Fibroblast of skin of left quadriceps (primary cell): ENCODE measurements at regions not wholly inside any gene's neighbourhood (a gene's known extent, or its start where the extent isn't known, plus 50 kb on each side); places are given as distances from the start of the nearest gene placed in this dataset.

Source experiments
- DNase-seq, 2 experiments: peaks; one replicate each; pipeline ENCODE4 v3.0.0-alpha.2; 2013; ENCODE audit warnings: low read depth in 2 of 2

GRCh38 chr3:34011171-34012101, 213.0 kb downstream of the PDCD6IP start:
- DNase-seq, result no peak

- DNase-seq, result peak; percentile 98
Measured at GRCh38 chr3:34012102-34012461, 213.7 kb downstream of the PDCD6IP start.

GRCh38 chr3:34013818-34014570, 215.6 kb downstream of the PDCD6IP start:
- no peak for DNase-seq

DNA sequence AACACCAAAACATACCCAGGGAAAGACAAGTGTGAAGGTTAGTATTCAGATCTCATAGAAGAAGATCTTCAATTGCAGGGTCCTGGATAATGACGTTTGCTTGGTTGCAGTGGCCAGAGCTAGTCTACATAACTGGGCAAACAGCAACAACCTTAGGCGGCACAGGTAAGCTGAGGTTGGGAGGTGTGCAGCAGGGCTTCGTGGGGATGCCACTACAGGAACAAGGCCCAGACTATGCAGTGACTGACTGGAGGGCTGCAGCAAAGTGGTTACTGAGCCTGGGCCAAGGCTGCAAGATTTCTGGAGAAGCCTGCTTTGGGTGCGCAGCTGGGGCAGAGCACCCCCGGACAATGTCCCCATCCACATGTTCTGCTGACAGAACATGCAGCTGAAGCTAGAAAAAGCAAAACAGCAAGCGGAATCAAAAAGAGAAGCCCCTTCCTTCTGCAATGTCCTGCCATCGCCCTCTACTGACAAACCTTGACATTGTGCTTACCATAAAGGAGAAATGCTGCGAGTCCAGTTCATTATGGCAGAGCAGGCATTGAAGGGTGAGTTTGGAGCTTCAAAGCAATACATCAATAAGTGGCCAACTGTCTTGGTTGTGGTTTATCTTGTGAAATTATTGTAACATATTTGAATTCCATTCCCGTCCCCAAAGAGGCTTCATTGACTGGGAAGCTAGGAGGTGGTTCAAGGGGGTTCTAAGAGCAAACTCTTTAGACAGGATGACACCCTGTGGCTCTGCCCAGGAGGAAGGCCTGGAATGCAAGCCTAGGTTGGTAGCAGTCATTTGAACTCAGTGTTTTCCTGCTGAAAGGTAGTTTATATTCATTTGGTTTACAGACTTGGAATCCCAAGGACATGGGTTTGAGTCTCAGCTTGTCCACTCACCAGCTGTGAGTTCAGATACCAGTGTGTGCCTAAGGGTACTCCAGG, 217.0 kb downstream of the PDCD6IP start:
- no peak for DNase-seq

DNA sequence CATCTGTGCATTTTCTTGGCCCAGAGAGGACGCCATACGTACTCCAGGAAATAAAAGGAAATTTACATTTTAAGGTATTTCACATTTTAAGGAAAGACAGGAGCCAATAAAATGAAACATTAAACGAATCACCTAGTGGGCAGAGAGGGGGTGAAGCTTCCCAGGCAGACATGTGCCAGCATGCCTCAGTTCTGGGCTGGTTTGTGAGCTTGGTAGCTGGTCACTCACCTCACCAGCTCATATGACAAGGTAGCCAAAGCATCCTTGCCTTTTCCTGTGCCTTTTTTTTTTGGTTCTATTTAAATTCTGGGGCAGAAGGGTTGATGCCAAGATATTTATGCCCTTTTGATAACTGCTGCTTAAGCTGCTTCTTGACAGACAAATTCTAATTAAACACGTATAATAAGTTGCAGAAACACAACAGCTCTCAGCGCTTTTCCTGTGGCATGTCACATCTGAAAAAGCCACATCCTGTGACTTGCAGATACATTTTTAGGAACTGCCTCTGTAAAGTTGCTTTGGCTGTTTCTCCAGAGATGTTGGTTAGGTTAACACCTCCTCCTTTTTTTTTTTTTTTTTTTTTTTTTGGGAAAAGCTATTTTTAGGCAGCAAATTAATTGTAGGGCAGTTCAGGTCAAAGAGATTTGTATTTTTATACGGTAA, 218.6 kb downstream of the PDCD6IP start:
- DNase-seq, result peak in 1 of 2 experiments; percentile 27

GRCh38 chr3:34017757-34018156, 219.3 kb downstream of the PDCD6IP start:
- no peak for DNase-seq

- no peak for DNase-seq
Measured at GRCh38 chr3:34019158-34019557, 220.7 kb downstream of the PDCD6IP start.

GRCh38 chr3:34020170-34020569, 221.7 kb downstream of the PDCD6IP start:
- no peak for DNase-seq

DNA sequence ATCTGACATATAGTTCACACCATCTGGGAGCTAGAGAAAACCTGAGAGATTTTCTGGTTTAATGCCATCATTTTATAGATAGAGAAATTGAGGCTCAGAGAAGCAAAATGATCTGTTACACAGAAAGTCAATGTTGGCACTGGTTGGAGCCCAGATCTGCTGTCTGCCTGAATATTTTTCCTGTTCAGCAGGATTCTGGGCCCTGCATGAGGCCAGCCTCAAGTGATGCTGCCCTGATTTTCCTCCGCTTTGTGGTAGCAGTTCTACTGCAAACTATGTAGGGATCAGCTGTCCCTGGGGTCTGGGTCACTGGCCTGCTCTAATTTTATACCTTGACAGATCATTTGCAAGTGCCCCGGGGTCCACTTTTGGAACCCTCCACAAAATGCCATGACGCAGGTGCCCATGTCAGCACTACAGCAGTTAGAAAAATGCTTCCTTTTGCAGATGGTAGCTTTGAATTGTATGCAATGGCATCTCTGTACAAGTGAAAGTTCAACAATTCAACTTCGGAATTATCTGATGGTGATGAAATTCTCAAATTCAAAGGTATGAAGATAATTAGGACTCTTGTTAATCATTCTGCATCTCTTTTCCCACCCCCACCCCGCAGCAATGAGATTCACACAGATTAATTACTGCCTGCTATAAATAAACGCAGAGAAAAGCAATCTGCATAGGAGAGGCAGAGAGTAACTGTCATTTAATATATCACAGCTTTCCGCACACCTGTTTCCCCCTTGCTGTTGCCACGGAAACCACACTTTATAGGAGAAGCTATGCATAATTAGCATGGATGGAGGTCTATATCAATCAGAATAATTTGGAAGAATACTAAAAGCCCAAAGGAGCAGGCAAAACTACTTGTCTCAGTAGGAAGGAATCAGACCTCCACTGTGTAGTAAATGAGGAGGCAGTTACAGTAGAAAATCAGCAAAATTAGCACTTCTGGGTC, 222.6 kb downstream of the PDCD6IP start:
- DNase-seq, result no peak

DNA sequence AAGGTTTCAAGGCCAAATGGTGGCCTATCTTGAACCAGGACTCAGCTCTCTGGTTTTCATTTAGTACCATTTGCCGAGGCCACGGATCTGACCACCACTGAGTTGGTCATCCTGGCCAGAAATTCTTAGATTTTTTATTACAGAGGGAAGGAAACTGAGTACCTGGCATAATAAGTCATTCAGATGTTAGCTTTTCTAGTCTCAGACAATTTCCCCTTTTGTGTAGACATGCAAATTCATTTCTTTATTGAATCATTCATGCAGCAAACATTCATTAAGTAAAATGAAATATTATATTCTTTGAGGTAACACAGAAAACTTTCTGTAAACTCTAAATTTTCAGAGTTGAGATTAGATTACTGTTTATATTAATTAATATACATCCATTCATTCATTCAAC, 223.7 kb downstream of the PDCD6IP start:
- DNase-seq, result no peak

DNA sequence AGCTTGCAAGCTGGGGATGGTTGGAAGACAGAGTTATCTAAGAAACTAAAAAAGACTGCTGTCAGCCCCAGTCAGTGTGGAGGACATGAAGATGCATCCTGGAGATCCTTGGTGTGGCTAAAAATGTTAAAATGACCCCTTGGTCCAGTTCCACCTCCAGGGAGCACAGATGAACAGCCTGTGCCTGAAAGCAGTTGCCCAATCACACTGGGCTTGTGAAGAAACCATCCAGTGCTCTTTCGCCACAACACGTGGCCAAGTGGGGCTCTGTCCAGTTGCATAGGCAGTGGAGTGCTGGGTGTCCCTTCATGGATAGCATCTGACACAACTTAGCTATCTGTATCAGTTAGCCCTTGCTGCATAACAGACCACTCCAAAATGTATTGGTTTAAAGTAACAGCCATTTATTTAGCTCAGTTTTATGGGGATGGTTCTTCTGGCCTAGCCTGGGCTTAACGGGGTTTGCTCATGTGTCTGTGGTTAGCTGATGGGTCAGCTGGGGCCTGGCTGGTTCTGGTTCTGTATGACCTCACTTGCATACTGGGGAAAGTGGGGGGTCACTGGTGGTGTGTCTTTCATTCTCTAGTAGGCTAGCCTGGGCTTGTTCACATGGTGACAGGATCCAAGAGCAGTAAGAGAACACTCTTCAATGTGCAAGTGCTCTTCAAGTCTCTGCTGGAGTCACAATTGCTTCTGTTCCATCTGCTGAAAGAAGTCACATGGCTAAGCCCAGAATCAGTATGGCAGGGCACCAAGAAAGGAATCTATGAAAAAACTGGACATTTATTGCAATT, 226.2 kb downstream of the PDCD6IP start:
- DNase-seq, result no peak

DNA sequence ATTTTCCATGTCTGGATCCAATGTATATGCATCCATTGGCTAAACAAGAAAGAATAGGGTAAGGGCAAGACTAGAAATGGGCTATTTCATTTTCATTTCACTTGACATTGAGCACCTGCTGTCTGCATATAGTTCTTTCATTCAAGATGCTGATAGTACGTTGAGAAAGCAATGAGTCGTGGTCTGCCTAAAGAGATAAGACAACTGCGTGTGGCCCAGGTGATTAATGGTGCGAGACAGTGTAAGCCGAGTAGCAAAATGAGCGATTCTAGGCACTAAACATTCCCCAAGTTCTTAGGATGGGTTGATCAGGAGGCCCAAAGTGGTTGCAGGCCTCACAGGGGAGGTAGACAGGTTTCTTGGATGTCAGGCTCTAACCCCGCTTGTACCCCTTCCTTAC, 235.4 kb downstream of the PDCD6IP start:
- DNase-seq, result no peak

DNA sequence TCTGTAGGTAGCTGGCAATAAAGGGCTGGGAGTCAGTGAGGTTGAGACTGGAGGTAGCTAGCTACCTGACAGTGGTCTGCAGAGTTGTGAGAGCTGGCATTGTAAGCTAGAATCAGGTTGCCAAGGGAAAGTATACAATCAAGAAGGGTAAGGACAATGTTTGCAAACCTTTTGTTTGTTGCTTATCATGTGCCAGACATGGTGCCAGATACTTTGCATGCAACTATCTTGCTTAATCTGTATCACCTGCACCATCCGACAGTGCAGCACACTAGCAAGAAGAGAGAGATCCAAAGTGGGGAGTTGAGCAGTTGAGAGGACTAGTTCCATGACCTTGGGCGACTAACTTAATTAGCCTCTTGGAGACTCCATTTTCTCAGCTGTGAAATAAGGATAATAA, 236.4 kb downstream of the PDCD6IP start:
- no peak for DNase-seq

DNA sequence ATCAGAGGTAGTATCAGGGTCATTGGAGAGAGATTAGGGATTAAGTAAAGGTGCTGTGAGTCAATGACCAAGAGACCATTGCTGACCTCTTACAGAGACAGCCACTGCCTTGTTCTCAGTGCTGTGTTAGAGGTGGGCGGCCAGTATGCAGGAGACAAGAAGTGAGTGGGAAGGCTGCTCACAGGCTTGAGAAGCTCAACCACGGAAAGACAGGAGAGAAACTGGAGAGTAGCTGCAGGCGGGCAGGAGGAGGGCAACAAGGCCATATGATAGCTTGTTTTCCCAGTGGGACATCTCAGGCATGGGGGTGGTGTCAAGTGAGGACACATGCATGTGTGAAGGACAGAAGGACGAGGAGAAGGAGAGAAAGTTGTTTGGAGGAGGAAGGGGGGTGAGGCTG, 237.3 kb downstream of the PDCD6IP start:
- DNase-seq, result no peak

DNA sequence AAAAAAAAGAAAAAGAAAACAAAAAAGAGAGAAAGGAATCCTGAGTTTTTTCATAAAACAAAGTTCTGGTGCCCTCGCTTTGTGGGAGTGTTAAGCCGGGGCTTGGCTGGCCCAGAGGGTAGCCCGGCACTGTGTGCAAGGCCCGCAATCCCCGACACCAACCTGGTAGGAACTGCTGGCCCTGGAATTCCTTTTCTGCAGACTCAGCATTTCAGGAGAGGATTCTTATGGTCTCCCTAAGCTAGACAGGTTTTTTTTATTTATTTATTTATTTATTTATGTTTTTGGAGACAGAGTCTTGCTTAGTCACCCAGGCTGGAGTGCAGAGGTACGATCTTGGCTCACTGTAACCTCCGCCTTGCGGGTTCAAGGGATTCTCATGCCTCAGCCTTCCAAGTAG, 238.8 kb downstream of the PDCD6IP start:
- DNase-seq, result no peak

- DNase-seq, result no peak
Measured at GRCh38 chr3:34038131-34038530, 239.7 kb downstream of the PDCD6IP start.

DNA sequence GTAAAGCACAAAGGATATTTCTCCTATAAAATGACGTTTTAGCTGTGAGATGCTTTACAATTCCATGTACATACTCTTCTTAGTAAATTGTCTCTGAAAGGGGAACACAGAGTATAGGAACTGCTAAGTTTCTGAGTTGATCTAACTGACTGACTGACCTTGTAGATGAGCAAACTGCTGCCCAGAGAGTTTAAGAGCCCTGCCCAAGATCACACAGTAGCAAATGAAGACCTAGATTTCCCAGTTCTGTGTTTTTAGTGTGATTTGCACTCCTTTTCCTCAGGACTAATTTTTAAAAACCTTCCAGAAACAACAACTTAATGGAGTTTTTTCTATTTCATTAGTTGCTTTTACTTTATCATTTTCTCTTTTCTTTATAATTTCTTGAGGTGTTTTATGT, 247.7 kb downstream of the PDCD6IP start:
- no peak for DNase-seq

DNA sequence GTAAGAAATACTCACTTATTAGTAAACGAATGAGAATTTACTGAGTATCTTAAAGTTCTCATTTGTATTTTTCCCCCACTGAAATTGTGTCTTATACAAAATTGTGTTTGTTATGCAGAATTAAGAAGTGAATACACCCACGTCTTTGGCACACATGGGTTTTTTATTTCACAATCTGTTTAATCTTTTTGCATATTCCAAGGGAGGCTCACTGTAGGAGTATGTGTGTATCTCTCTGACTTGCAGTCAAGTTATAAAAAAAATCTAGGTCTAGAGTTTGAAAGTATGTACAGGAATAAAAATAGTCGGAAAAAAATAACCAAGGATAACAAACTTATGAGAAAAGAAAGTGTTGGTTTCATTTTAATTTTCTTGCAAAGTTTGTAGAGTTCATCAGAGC, 255.2 kb downstream of the PDCD6IP start:
- no peak for DNase-seq

GRCh38 chr3:34056181-34056910, 257.9 kb downstream of the PDCD6IP start:
- no peak for DNase-seq
